NB4 (cell line): ENCODE measurements at regions not wholly inside any gene's neighbourhood (a gene's known extent, or its start where the extent isn't known, plus 50 kb on each side); places are given as distances from the start of the nearest gene placed in this dataset.

Source experiments
- MAX ChIP-seq: IDR thresholded peaks from 2 replicates; pipeline ENCODE4 v1.6.1; 2011; ENCODE audit warnings: low read depth, low read length
- TF ChIP-seq, protein P1 (sequence below): IDR thresholded peaks from one replicate; pipeline ENCODE4 v1.5.1; 2012; ENCODE audit warnings: low read depth, low read length

- TF ChIP-seq, protein P1, sequence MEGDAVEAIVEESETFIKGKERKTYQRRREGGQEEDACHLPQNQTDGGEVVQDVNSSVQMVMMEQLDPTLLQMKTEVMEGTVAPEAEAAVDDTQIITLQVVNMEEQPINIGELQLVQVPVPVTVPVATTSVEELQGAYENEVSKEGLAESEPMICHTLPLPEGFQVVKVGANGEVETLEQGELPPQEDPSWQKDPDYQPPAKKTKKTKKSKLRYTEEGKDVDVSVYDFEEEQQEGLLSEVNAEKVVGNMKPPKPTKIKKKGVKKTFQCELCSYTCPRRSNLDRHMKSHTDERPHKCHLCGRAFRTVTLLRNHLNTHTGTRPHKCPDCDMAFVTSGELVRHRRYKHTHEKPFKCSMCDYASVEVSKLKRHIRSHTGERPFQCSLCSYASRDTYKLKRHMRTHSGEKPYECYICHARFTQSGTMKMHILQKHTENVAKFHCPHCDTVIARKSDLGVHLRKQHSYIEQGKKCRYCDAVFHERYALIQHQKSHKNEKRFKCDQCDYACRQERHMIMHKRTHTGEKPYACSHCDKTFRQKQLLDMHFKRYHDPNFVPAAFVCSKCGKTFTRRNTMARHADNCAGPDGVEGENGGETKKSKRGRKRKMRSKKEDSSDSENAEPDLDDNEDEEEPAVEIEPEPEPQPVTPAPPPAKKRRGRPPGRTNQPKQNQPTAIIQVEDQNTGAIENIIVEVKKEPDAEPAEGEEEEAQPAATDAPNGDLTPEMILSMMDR, result no peak
- TF ChIP-seq MAX, result no peak
Observed at GRCh38 chr3:4077950-4078349, 225.2 kb upstream of the SETMAR start.
